ENCODE measurements at regions not wholly inside any gene's neighbourhood (a gene's known extent, or its start where the extent isn't known, plus 50 kb on each side); places are given as distances from the start of the nearest gene placed in this dataset.
A peak's percentile ranks its signal among the peaks of the same experiment; 100 is the strongest.

GRCh38 chr3:139251529-139251928 is 92.3 kb upstream of the MRPS22 start:
- no peak overlapping the region for H3K27ac ChIP-seq (ENCODE audit: insufficient read depth, low read length)
- CTCF ChIA-PET: no interaction called here
- H3K4me1 ChIP-seq (ENCODE audit: control insufficient read depth, insufficient read depth, low read length): no peaks in the 10 kb centered on the region
- ATAC-seq (ENCODE audit: low read depth): no peak; the same call in 1 of the 2 replicates
- peaks cover 18% of the 10 kb centered on the region for H3K27me3 ChIP-seq (ENCODE audit: control insufficient read depth, insufficient read depth, low read length)
- no peak overlapping the region for H2AK9ac ChIP-seq (replicated peaks; ENCODE audit: low read depth, low read length, poor library complexity)
- intact Hi-C loops (cut with micrococcal nuclease): no loop called here
- H2BK20ac ChIP-seq (ENCODE audit: low read depth, low read length): no peak overlapping the region
- WGBS, 2 experiments (ENCODE audit: extremely low coverage in 2 of 2, insufficient read length in 1 of 2): 29% methylated on average over 1 of the region's 4 CpGs; no CpG with 5 or more reads in 1 of the 2 experiments
- in situ Hi-C loops (cut with MboI; ENCODE audit: low sequenced_read_pairs): no loop called here
- no peak overlapping the region for H3K9ac ChIP-seq (ENCODE audit: low read depth, low read length)
- H3K56ac ChIP-seq (ENCODE audit: extremely low read depth, insufficient read depth, low read length): no peak overlapping the region
- no peaks in the 10 kb centered on the region for H3K9me3 ChIP-seq (ENCODE audit: control insufficient read depth, insufficient read depth, low read length)
- no peak overlapping the region for H4K8ac ChIP-seq (ENCODE audit: low read depth in 2 of 2, low read length in 2 of 2)
- no peaks in the 10 kb centered on the region for H4K20me1 ChIP-seq (ENCODE audit: insufficient read depth, low read length)
- H2BK120ac ChIP-seq (ENCODE audit: low read depth, low read length): no peak overlapping the region
- no peak overlapping the region; the same call in 1 of the 2 replicates for H3K4me2 ChIP-seq (ENCODE audit: low read depth, low read length)
- no peak overlapping the region for H2AK5ac ChIP-seq (ENCODE audit: low read depth, low read length)
- H3K36me3 ChIP-seq (ENCODE audit: control insufficient read depth, insufficient read depth, low read length): no peaks in the 10 kb centered on the region
- no peak for TF ChIP-seq RCOR1 (IDR thresholded peaks at IDR 0.05; ENCODE audit: insufficient replicate concordance, low read length)
- 0 out of 2 replicates have a peak, but pooled peaks have one; percentile 30 for TF ChIP-seq CEBPB (IDR thresholded peaks at IDR 0.05; ENCODE audit: low read depth, low read length)
- no peak for TF ChIP-seq SMC3 (IDR thresholded peaks at IDR 0.05; ENCODE audit: low read depth, low read length)
- no peak for TF ChIP-seq RFX5 (IDR thresholded peaks at IDR 0.05; ENCODE audit: low read depth, low read length)
- TF ChIP-seq USF2 (IDR thresholded peaks at IDR 0.05; ENCODE audit: low read depth, low read length): no peak
- POLR2A ChIA-PET (ENCODE audit: unreplicated experiment): no interaction called here
- peak overlapping the region; percentile 34 for H2AFZ ChIP-seq (replicated peaks; ENCODE audit: low read length, poor library complexity)
- H3K4ac ChIP-seq (ENCODE audit: low read depth, low read length): no peak overlapping the region
- H3K79me1 ChIP-seq (ENCODE audit: low read depth in 1 of 2, low read length in 2 of 2): no peaks in the 10 kb centered on the region
- H2BK5ac ChIP-seq (ENCODE audit: low read depth, low read length, poor library complexity, severe bottlenecking): no peak overlapping the region
- H2BK15ac ChIP-seq (ENCODE audit: low read depth, low read length): no peak overlapping the region
- no peak overlapping the region for H3K14ac ChIP-seq (replicated peaks; ENCODE audit: low read depth, low read length)
- H3K9me1 ChIP-seq (ENCODE audit: insufficient read depth, low read length): no peaks in the 10 kb centered on the region
- dilution Hi-C loops (cut with HindIII; ENCODE audit: low sequenced_read_pairs, unreplicated experiment): no loop called here
- H3K4me3 ChIP-seq (ENCODE audit: insufficient read depth, low read depth, low read length): no peak overlapping the region
- BruUV-seq (replicated peaks): no TSS peak
- no peak overlapping the region for H3K23ac ChIP-seq (ENCODE audit: low read depth, low read length)
- no peak overlapping the region for H4K91ac ChIP-seq (ENCODE audit: insufficient read depth, low read depth, low read length)
- no peak overlapping the region for H3K18ac ChIP-seq (ENCODE audit: low read depth, low read length)
- H4K5ac ChIP-seq (ENCODE audit: low read depth, low read length): no peak overlapping the region
- DNase-seq: no peak

Data from IMR-90 (cell line).